LNCaP clone FGC (cell line): ENCODE measurements at regions not wholly inside any gene's neighbourhood (a gene's known extent, or its start where the extent isn't known, plus 50 kb on each side); places are given as distances from the start of the nearest gene placed in this dataset.

Experiments used
- DNase-seq: peaks from one replicate; pipeline ENCODE4 v3.0.0-alpha.2; 2011; ENCODE audit warnings: low read depth
- H3K4me3 ChIP-seq: 2 replicates; pipeline ENCODE4 v1.5.1; 2011; ENCODE audit warnings: mild to moderate bottlenecking, low read depth, low read length, control low read depth
- CTCF ChIP-seq: IDR thresholded peaks from 2 replicates; pipeline ENCODE4 v1.5.1; 2012; ENCODE audit warnings: mild to moderate bottlenecking; ENCODE audit not compliant: control insufficient read depth, insufficient read depth; ENCODE audit errors: extremely low read depth

- H3K4me3 ChIP-seq, result no peak overlapping the region
- DNase-seq, result no peak
- TF ChIP-seq CTCF, result no peak
These were observed 189.8 kb upstream of the SEMA3A start for GRCh38 chr7:84384417-84384816.

GRCh38 chr7:84379446-84379845 is 184.9 kb upstream of the SEMA3A start:
- no peak overlapping the region for H3K4me3 ChIP-seq
- DNase-seq, result no peak
- TF ChIP-seq CTCF, result no peak

- no peak for TF ChIP-seq CTCF
- no peak for DNase-seq
- H3K4me3 ChIP-seq, result no peak overlapping the region
These were observed 178.1 kb upstream of the SEMA3A start for GRCh38 chr7:84372712-84373111.

- DNase-seq, result no peak
- H3K4me3 ChIP-seq, result no peak overlapping the region
- TF ChIP-seq CTCF, result no peak
These were observed 177.6 kb upstream of the SEMA3A start for GRCh38 chr7:84372155-84372621.

- H3K4me3 ChIP-seq, result no peak overlapping the region
- no peak for TF ChIP-seq CTCF
- no peak for DNase-seq
These were observed 175.5 kb upstream of the SEMA3A start for GRCh38 chr7:84370114-84370513.

- DNase-seq, result no peak
- TF ChIP-seq CTCF, result no peak
- no peak overlapping the region for H3K4me3 ChIP-seq
These were observed 173.5 kb upstream of the SEMA3A start for GRCh38 chr7:84368122-84368521.

- no peak overlapping the region for H3K4me3 ChIP-seq
- no peak for DNase-seq
- no peak for TF ChIP-seq CTCF
These were observed 170.1 kb upstream of the SEMA3A start for GRCh38 chr7:84364708-84365107.
